ENCODE measurements at regions not wholly inside any gene's neighbourhood (a gene's known extent, or its start where the extent isn't known, plus 50 kb on each side); places are given as distances from the start of the nearest gene placed in this dataset.

DNA sequence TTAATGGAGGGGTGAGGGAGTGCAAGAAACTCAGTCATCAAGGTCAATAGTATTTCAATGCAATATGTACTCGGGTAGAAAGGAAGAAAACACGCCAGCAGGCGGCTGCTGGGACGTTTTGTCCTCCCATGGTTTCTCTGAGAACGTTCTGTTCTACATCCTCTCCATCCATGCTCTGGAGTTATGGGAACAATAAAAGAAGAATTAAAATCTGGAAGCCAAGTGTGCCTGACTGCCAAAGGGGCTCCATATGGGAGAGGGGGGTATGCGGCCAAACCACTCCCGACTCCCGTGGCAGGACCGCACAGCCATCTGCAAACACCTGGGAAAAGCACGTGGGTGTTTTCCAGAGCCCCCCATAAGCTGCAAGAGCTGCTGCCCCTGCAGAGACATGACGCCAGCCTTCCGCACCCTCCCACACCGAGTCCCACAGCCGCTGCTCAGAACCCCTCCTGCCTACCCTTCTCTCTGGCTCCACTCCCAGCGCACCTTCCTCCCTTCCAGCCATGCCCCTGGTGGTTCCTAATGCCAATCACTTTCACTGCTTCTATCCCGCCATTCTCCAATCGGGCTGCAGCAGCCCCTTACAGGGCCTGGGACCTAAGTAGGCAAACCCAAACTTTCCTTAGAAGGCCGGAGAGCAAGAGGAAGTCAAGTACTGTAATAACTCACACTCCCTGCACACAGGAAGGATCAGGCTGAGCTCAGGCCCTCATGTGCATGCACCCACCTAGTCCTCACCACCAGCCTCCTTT lies 241.6 kb downstream of the SYK start:
- DNase-seq: no peak

DNA sequence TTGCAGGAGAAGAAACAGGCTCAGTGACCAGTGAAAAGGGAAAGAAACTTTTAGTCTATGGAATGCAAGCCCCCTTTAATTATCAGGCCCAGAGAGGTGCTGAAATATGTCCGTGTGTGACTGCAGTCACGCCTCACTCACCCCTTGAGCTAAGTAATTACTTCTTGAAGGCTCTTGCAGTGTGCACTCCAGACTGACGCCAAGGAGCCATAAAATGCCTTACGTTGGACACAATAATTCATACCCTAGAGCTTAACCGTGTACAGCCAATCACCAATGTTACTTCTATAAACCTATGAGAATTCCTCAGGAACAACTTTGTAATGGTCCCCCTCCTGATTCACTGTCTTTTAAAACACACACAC lies 242.2 kb downstream of the SYK start:
- no peak for DNase-seq

DNA sequence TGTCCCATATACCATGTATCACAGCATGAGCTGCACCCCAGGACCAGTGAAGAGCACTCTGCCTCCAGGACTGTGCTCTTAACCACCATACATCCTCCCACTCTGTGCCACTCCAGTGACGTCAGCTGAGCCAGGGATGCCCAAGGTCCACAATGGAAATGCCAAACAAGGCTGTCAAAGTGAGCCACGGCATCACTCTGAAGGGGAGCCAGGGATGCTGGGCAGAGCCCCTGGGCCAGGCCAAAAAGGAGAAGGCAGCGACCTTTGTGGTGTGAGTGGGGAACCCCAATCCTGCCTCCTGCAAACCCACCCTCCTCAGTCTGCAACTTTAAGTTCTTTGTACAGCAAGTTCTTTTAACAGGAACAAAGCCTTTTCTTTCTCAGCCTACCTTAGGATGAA lies 242.7 kb downstream of the SYK start:
- DNase-seq: no peak

DNA sequence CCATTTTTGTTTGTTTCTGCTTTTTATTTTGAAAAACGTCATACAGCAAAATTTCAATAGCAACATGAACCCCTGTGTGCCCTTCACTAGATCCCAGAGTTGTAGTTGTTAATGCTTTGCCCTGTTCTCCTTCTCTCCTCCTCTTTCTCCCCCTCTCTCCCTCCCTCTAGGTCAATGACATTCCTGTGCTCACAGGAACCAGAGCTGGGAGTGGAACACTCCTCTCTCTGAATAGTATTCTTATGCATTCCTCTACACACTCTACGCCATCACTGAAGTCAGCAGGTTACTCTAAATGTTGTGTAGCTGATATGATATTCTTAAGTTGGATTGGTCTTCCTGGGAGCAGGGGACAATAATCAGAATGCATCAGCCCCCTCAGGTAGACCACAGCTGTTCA lies 243.4 kb downstream of the SYK start:
- no peak for DNase-seq

DNA sequence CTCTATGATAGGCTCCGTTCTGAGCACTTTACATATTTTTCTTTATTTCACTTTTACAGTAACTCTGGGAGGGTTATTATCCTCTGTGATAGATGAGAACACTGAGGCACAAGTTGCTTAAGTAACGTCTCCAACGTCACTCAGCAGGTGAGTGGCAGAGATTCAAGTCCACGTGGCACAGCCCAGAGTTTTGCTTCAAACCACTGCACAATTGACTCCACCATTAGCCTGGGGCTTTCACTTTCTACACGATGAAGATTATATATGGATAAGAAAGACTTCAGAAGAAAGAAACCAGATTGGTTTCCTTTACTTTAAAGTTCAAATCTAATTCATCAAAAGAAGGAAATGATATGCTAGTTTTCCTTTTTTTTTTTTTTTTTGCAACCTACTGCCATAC lies 245.9 kb downstream of the SYK start:
- no peak for DNase-seq

DNA sequence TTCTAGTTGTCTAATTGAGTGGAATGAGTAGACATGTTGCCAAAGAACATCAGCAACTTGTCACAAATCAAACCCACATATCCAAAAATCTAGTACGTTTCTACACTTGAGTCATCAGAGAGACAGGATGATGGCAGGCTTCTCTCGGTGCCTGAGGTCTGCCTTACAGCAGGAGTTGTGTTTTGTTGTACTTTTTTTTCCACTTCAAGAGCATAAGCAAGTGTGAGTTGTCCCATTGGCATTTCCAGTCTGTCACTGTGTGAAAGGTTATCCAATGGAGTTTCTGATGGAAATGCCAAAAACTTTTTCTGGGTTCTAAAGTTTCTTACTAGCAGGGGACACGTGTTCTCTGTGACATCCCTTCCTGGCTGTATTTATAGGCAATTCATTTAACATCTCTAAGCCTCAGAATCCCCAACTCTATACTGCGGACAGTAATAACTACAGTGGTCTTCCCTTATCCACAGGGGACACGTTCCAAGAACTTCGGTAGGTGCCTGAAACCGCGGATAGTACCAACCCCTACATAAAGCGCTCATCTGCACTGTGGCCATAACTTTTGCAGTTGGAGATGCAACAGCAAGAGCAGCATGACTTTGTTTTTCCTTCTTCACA lies 246.5 kb downstream of the SYK start:
- no peak for DNase-seq

DNA sequence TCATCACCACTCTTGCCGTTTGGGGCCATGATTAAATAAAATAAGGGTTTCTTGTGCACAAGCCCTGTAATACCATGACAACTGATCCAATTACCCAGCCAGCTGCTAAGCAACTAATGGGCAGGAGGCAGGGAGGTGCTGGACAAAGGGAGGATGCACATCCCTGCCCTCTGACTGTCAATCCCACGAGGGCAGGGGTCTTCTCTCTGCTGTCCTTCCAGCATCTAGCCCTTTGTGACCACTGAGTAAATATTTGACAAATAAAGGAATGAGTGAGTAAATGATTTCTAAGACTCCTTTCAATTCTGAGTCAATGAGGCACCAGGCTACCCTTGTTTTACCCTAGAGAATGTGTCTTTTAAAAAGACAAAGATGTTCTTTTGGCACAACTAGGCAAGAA lies 247.1 kb downstream of the SYK start:
- DNase-seq: no peak

DNA sequence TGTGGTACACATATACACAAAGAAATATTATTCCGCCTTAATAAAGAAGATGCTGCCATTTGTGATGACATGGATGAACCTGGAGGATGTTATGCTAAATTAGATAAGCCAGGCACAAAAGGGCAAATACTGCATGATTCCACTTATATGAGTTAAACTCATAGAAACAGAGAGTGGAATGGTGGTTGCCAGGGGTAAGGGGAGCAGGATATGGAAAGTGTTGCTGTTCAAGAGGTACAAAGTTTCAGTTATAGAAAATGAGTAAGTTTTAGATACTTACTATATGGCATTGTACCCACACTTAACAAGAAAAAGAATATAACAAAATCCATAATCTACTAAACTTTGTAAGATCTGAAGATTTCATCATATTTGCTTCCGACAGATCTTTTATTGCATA lies 252.2 kb downstream of the SYK start:
- DNase-seq: no peak

DNA sequence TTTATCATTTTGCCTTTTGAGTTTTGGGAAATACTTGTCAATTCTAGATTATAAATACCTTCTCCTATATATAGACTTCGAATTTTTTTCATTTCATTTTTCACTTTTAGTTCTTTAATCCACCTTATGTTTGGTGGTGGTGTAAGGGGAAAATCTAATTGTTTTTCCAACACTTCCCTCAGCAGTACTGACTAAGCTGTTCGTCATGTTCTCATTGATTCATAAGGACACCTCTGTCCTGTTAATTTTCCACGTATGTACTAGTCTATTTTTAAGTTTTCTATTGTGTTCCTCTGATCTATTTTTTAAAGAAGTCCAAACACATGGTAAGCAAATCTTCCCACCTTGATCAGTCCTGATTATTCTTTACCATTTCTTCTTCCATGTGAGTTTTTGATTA lies 254.2 kb downstream of the SYK start:
- no peak for DNase-seq

DNA sequence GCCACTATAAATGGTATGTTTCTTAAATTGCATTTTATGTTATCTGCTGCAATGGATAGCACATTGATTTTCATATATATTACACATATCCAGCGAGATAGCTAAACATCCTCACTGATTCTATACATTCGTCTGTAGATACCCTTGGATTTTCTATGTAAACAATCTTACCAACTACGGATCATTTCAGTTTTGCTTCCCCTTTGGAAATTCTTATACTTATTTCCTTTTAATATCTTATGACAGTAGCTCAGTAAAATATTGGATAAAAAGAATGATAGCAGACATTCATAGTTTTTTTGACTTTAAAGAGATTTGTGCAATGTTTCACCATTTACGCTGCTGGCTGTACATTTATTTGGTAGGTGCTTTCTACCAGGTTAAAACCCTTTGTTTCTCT lies 254.9 kb downstream of the SYK start:
- DNase-seq: no peak

DNA sequence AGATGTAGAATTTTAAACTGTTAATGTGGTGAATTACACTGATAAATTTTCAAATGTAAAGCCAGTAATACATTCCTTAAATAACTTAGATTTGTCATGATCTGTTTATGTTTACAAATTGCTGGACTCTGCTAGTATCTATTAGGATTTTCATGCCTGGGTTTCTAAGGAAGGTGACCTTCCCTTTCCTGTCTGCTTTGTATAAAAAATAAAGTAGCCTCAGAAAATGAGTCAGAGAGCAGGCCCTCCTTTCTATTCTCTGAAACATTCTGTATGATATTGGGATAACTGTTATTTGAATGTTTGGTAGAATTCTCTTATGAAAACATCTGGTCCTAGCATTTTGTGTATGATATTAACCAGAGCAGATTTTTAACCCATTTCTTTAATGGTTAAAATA lies 255.3 kb downstream of the SYK start:
- no peak for DNase-seq

DNA sequence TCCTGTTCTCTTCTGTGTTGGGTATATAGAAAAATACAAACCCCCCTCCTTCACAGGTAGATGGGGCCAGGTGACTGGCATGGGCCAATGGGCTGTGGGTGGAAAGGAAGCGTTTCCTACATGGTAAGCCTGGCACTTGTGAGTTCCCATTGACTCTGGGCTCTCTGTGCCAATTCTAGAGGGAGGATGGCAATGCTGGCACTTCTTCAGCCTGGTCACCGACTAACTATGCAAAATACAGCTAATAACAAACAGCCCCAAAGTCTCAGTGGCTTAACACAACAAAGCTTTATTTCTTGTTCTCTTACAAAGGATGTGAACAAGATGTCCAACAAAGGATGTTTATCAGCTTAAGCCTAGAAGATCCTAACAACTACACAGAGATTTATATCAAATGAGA lies 258.1 kb downstream of the SYK start:
- DNase-seq: no peak

DNA sequence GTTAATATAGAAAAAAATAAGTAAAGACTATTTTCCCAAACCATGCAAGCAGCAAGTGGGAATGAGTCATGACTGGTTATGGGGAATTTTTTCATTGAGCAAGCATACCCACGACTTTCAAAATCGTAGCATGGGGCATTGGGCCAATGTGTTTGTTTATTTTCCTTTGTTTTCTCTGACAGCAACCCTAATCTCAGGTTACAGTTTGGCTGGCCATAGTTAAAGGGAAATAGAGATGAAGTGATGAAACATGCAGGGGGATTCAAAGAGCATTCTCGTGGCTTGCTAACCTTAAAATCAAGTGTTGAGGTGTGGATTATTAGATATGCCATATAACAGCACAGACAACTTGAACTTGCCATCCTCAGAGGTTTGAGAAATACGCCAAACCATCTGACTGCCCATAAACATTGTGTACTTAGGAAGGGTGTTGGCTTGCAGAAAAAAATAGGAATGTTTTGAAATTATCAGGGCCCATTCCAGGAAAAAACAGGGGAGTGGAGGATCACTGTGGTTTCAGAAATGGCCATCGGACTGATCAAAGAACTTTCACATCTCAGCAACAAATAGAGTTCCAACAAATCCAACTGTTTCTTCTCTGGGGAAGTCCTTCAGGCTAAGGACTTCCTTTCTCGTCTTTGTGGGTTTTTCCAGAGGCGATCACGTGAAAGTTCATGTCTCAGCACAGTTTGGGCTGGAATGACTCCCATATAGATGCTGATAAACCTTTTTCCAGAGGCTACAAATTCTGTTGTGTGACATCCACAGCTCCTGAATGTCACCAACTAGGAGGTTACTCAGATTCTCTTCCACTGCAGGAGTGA lies 259.1 kb downstream of the SYK start:
- no peak for DNase-seq

DNA sequence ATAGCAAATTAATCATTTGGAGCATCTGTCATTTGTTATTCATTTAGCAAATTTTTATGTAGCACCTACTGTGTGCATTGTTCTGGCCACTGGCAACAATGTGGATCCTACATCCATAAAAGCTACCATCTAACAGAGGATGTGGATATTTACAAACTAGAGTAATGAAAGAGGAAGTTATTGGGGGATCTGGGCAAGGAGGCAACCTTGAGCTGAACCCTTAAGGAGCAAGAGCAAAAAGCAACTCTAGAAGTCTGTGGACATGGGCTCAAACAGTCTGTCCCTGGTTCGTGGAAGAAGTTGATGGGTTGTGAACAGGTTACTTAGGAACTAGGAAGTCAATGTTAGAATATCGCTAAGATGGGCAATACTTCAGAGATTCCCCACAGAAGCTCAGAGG lies 259.9 kb downstream of the SYK start:
- no peak for DNase-seq

DNA sequence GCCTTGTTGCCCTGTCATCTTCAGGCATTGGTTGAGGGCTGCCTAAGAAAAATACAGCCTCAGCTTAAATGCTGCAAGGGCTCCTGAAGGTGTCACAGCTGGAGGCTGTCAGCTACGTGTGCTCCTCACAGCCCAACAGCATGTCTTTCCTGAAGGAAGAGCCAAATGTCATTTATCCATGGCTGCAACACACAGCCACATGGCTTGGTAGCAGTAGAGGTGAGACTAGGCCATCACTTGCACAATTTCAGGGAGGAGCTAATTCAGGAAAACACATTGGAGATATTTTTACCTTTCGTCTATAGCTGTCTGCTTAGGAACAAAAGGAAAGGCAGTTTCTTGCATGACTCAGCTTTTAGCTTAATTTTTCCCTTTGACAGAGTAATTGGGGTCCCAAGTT lies 260.7 kb downstream of the SYK start:
- no peak for DNase-seq

DNA sequence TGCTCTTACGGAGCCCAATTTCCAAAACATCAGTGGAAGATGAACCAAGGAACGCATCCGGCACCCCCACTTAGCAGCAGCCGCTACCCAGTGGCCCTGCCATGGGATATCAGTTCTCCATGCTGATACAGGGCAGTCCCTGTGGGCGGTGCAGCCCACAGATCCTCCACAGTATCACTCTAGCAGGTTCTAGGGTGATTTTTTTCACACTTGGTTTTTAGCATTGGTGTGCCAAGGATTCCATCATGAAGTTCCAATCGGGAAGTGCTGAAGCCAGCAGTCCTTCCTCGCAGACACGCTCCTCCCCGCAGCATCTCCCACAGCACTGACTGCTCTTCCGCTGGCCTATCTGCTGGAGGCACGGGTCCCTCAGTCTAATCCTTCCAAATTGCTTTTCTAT lies 261.9 kb downstream of the SYK start:
- DNase-seq: no peak

DNA sequence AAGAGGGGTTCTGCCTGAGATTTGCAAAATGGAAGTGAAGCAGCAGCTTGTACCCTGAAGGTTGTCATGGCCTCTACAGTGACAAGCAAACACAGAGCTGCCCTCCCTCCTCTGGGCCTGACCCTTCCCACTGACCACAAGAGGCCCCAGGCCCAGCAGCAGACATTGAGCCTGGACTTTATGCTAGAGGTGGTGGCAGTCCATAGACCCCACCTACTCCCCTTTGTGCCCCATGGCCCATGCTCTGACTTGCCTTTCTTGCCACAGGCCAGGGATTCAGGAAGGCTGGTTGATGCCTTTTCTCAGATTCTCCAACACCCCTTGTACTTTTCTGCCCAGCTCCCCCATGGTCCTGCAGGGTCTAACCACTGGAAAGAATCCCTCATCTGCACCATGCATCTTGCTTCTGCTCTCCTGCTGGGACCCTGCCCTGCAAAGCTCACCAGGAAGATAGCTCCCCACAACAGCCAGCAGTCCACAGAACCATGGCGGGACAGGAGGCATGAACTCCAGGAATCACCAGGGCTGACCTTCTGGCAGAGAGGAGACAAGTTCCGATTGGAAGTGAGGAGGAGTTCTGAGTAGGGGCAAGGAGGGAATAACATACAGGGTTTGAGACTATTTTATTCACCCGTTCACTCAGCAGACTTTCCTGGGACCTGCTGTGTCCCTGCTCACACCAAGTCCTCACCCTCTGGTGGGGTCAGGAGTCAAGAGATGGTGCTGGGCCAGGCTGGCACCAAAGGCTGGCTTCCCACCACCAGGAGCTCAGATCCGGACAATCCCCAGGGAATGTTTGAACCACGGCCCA lies 263.8 kb downstream of the SYK start:
- no peak for DNase-seq

DNA sequence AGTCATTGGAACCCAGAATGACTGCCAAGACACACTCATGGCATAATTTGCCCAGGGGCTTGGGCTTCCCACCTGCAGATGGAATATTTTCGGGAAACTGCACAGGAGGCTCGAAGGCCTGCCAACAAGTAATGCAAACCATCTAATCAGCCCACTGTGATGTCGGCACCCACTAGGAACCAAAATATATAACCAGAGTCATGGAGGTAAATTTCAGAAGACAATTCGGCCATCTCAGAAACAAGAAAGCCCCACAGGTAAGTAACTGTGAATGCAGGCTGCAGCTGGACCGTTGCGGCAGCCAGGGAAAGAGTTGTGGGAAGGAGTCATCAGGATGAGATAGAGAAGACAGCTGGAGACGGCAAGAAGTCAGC lies 264.4 kb downstream of the SYK start:
- no peak for DNase-seq

DNA sequence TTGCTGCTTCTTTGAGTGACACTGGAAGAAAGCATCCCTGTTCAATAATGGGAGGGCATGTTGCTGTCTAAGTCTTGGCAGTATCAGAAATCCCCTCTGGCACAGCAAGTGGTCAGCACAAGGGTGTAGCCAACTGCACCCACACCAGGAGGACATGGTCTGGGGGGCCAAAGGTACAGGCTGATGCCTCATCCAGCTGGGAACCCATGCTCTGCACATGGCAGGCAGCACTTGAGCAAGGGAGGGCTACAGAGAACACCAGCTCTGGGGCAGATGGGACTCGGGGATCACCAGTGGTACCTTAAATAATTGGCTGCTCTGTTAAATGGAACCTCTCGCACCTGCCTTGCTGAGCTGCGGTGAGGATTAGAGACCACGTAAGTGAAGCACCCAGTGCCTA lies 265.2 kb downstream of the SYK start:
- no peak for DNase-seq

DNA sequence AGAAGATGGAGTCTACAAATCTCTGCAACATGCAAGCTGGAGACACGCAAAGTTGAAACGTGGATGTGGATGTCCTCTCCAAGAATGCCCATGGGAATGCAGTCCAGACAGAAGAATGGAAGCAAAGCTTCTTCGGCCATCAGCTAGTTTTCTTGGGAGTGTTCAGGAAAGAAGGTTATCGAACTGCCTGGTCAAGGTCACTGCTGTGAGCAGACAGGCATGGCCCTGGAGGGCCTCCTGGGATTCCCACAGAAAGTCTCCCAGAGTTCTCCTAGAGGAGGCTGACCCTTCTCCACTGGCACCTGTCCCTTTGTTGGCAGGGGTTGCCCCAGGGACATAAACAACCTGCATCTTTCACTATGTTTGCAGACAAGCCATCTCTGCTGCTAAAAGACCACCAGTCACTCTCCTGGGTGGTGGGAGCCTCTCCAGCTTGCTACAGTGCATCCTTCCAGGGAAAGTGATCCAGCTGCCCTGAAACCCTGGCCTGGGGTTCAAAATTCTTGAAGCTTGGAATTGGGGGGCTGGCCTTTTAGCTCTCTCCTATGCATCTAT lies 265.8 kb downstream of the SYK start:
- DNase-seq: no peak

DNA sequence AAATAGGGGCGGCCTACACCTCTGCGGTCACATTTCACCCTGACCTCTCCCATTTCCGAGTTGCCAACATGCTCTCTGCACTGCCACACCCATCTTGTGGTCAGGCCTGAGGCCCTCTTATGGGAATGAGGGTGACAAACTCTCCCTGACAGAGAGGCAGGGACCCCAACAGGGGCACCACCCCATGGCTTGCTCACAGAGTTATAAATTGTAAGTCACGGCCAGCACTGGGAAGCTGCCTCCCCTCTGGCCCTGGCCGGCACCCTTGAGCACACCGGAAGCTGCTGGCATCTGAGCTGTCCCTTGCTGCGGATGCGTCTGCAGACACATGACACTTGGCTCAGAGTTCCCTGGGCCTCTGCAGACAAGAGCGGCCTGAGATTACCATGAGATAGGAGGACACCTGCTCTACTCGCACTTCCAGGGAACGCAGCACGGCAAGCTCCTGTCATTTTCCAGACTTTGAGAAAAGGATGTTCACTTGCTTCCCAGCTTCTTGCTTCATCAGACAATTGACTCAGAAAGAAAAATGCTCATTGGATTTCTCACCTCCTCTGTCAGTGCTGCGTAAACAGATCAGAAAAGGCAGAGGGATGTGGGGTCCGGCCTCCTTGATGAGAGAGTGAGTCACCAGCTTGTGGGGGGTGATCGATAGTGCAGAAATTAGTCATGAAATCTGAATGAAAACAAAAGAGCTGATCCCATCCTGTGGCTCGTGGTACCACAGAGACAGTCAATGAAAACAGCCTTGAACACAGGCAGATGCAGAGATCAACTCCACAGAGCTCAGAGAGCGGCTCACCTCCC lies 269.8 kb downstream of the SYK start:
- DNase-seq: no peak

Data from DMS 273 treated with DMSO at 0.1 percent for 48 hours (cell line).